ENCODE measurements at regions not wholly inside any gene's neighbourhood (a gene's known extent, or its start where the extent isn't known, plus 50 kb on each side); places are given as distances from the start of the nearest gene placed in this dataset.

- ChIA-PET POLR2A (ENCODE audit: partially characterized antibody) (no interaction called here), CTCF (ENCODE audit: partially characterized antibody) (interaction anchor here (0.7 to 1.8 kb wide), 3 partner anchors 12 to 577 kb away, joined by 3 to 4 read pairs (median 3); no protein-coding TSS in a partner anchor)
- H3K27me3 ChIP-seq (ENCODE audit: insufficient read depth, low read length) = no peaks in the 10 kb centered on the region
- H3K27ac Mint-ChIP-seq = peak overlapping the region in 1 of 7 donors; percentile 31
- H3K9me3 Mint-ChIP-seq = peaks cover 0 to 3% (median 0%) of the 10 kb centered on the region in 8 donors
- no peaks in the 10 kb centered on the region for H3K4me1 ChIP-seq (ENCODE audit: insufficient read depth, low read length)
- H3K4me3 ChIP-seq (ENCODE audit: low read length in 2 of 2) = no peak overlapping the region
- H3K36me3 ChIP-seq (ENCODE audit: insufficient read depth, low read length) = peaks cover 19% of the 10 kb centered on the region
- no peak overlapping the region for H3K27ac ChIP-seq (ENCODE audit: low read depth, low read length)
- peaks cover 48 to 49% of the 10 kb centered on the region in 2 donors for H3K36me3 Mint-ChIP-seq
- H3K27me3 Mint-ChIP-seq = no peaks in the 10 kb centered on the region
- H3K4me1 Mint-ChIP-seq = peaks cover 0 to 2% (median 0%) of the 10 kb centered on the region in 4 donors
- no peak for DNase-seq
- H3K4me3 Mint-ChIP-seq = no peak overlapping the region
- H3K9me3 ChIP-seq (ENCODE audit: control insufficient read depth in 1 of 2, low read length in 2 of 2) = no peaks in the 10 kb centered on the region
- intact Hi-C loops (cut with micrococcal nuclease) = no loop called here
Measured at GRCh38 chr14:71720978-71721624, 211.1 kb upstream of the RGS6 start.

GRCh38 chr14:71721791-71722190 lies 210.4 kb upstream of the RGS6 start:
- no peaks in the 10 kb centered on the region for H3K27me3 ChIP-seq (ENCODE audit: insufficient read depth, low read length)
- intact Hi-C loops (cut with micrococcal nuclease) = no loop called here
- H3K9me3 ChIP-seq (ENCODE audit: control insufficient read depth in 1 of 2, low read length in 2 of 2) = no peaks in the 10 kb centered on the region
- peaks cover 19% of the 10 kb centered on the region for H3K36me3 ChIP-seq (ENCODE audit: insufficient read depth, low read length)
- Mint-ChIP-seq H3K4me3 (no peak overlapping the region), H3K4me1 (peaks cover 0 to 2% (median 0%) of the 10 kb centered on the region in 4 donors), H3K27me3 (no peaks in the 10 kb centered on the region), H3K27ac (peak overlapping the region in 1 of 7 donors; percentile 19), H3K36me3 (peaks cover 48 to 50% of the 10 kb centered on the region in 2 donors), H3K9me3 (peaks cover 0 to 1% (median 0%) of the 10 kb centered on the region in 8 donors)
- CTCF ChIA-PET (ENCODE audit: partially characterized antibody) = interaction anchor here (0.7 to 1.5 kb wide), 2 partner anchors 13 to 14 kb away, joined by 3 read pairs; no protein-coding TSS in a partner anchor
- H3K4me3 ChIP-seq (ENCODE audit: low read length in 2 of 2) = no peak overlapping the region
- no peak for DNase-seq
- H3K27ac ChIP-seq (ENCODE audit: low read depth, low read length) = no peak overlapping the region
- no peaks in the 10 kb centered on the region for H3K4me1 ChIP-seq (ENCODE audit: insufficient read depth, low read length)
- POLR2A ChIA-PET (ENCODE audit: partially characterized antibody) = no interaction called here

GRCh38 chr14:71722885-71723284 lies 209.3 kb upstream of the RGS6 start:
- no peaks in the 10 kb centered on the region for H3K9me3 ChIP-seq (ENCODE audit: control insufficient read depth in 1 of 2, low read length in 2 of 2)
- ChIA-PET POLR2A (ENCODE audit: partially characterized antibody) (no interaction called here), CTCF (ENCODE audit: partially characterized antibody) (interaction anchor here (0.6 kb wide), 1 partner anchor 550 kb away, joined by 3 read pairs; no protein-coding TSS in a partner anchor)
- no peak overlapping the region for H3K4me3 ChIP-seq (ENCODE audit: low read length in 2 of 2)
- Mint-ChIP-seq H3K4me1 (peaks cover 0 to 2% (median 0%) of the 10 kb centered on the region in 4 donors), H3K27me3 (no peaks in the 10 kb centered on the region), H3K9me3 (peaks cover 0 to 1% (median 0%) of the 10 kb centered on the region in 8 donors), H3K4me3 (no peak overlapping the region), H3K27ac (no peak overlapping the region), H3K36me3 (peaks cover 48 to 51% of the 10 kb centered on the region in 2 donors)
- H3K27ac ChIP-seq (ENCODE audit: low read depth, low read length) = no peak overlapping the region
- H3K27me3 ChIP-seq (ENCODE audit: insufficient read depth, low read length) = no peaks in the 10 kb centered on the region
- H3K36me3 ChIP-seq (ENCODE audit: insufficient read depth, low read length) = peaks cover 19% of the 10 kb centered on the region
- intact Hi-C loops (cut with micrococcal nuclease) = no loop called here
- no peak for DNase-seq
- no peaks in the 10 kb centered on the region for H3K4me1 ChIP-seq (ENCODE audit: insufficient read depth, low read length)

- Histone ChIP-seq H3K27me3 (ENCODE audit: insufficient read depth, low read length) (no peaks in the 10 kb centered on the region), H3K9me3 (ENCODE audit: control insufficient read depth in 1 of 2, low read length in 2 of 2) (no peaks in the 10 kb centered on the region), H3K36me3 (ENCODE audit: insufficient read depth, low read length) (peaks cover 31% of the 10 kb centered on the region), H3K27ac (ENCODE audit: low read depth, low read length) (no peak overlapping the region), H3K4me1 (ENCODE audit: insufficient read depth, low read length) (no peaks in the 10 kb centered on the region), H3K4me3 (ENCODE audit: low read length in 2 of 2) (no peak overlapping the region)
- H3K27ac Mint-ChIP-seq = peak overlapping the region in 2 of 7 donors; percentile 4 to 39
- peaks cover 61 to 68% of the 10 kb centered on the region in 2 donors for H3K36me3 Mint-ChIP-seq
- H3K4me3 Mint-ChIP-seq = no peak overlapping the region
- H3K4me1 Mint-ChIP-seq = no peaks in the 10 kb centered on the region
- H3K9me3 Mint-ChIP-seq = peaks cover 0 to 1% (median 0%) of the 10 kb centered on the region in 8 donors
- POLR2A ChIA-PET (ENCODE audit: partially characterized antibody) = no interaction called here
- DNase-seq = no peak
- intact Hi-C loops (cut with micrococcal nuclease) = no loop called here
- CTCF ChIA-PET (ENCODE audit: partially characterized antibody) = no interaction called here
- no peaks in the 10 kb centered on the region for H3K27me3 Mint-ChIP-seq
Measured at GRCh38 chr14:71725922-71726579, 206.2 kb upstream of the RGS6 start.

GRCh38 chr14:71726580-71727021 lies 205.6 kb upstream of the RGS6 start:
- H3K4me1 Mint-ChIP-seq = no peaks in the 10 kb centered on the region
- Histone ChIP-seq H3K4me3 (ENCODE audit: low read length in 2 of 2) (no peak overlapping the region), H3K9me3 (ENCODE audit: control insufficient read depth in 1 of 2, low read length in 2 of 2) (no peaks in the 10 kb centered on the region), H3K36me3 (ENCODE audit: insufficient read depth, low read length) (peaks cover 31% of the 10 kb centered on the region), H3K27ac (ENCODE audit: low read depth, low read length) (no peak overlapping the region), H3K4me1 (ENCODE audit: insufficient read depth, low read length) (no peaks in the 10 kb centered on the region), H3K27me3 (ENCODE audit: insufficient read depth, low read length) (no peaks in the 10 kb centered on the region)
- peaks cover 66 to 73% of the 10 kb centered on the region in 2 donors for H3K36me3 Mint-ChIP-seq
- DNase-seq = no peak
- H3K4me3 Mint-ChIP-seq = no peak overlapping the region
- ChIA-PET CTCF (ENCODE audit: partially characterized antibody) (no interaction called here), POLR2A (ENCODE audit: partially characterized antibody) (no interaction called here)
- peaks cover 0 to 1% (median 0%) of the 10 kb centered on the region in 8 donors for H3K9me3 Mint-ChIP-seq
- intact Hi-C loops (cut with micrococcal nuclease) = no loop called here
- H3K27me3 Mint-ChIP-seq = no peaks in the 10 kb centered on the region
- H3K27ac Mint-ChIP-seq = no peak overlapping the region

GRCh38 chr14:71728386-71728785 lies 203.8 kb upstream of the RGS6 start:
- Mint-ChIP-seq H3K27ac (peak overlapping the region in 1 of 7 donors; percentile 73), H3K27me3 (no peaks in the 10 kb centered on the region), H3K4me3 (no peak overlapping the region), H3K9me3 (peaks cover 0 to 1% (median 0%) of the 10 kb centered on the region in 8 donors), H3K4me1 (no peaks in the 10 kb centered on the region), H3K36me3 (peaks cover 66 to 79% of the 10 kb centered on the region in 2 donors)
- no peak for DNase-seq
- CTCF ChIA-PET (ENCODE audit: partially characterized antibody) = no interaction called here
- H3K27me3 ChIP-seq (ENCODE audit: insufficient read depth, low read length) = no peaks in the 10 kb centered on the region
- no peaks in the 10 kb centered on the region for H3K4me1 ChIP-seq (ENCODE audit: insufficient read depth, low read length)
- no peak overlapping the region for H3K4me3 ChIP-seq (ENCODE audit: low read length in 2 of 2)
- POLR2A ChIA-PET (ENCODE audit: partially characterized antibody) = no interaction called here
- intact Hi-C loops (cut with micrococcal nuclease) = no loop called here
- no peaks in the 10 kb centered on the region for H3K9me3 ChIP-seq (ENCODE audit: control insufficient read depth in 1 of 2, low read length in 2 of 2)
- peaks cover 31% of the 10 kb centered on the region for H3K36me3 ChIP-seq (ENCODE audit: insufficient read depth, low read length)
- no peak overlapping the region for H3K27ac ChIP-seq (ENCODE audit: low read depth, low read length)

GRCh38 chr14:71729596-71729995 lies 202.6 kb upstream of the RGS6 start:
- ChIA-PET POLR2A (ENCODE audit: partially characterized antibody) (no interaction called here), CTCF (ENCODE audit: partially characterized antibody) (no interaction called here)
- Histone ChIP-seq H3K9me3 (ENCODE audit: control insufficient read depth in 1 of 2, low read length in 2 of 2) (no peaks in the 10 kb centered on the region), H3K4me1 (ENCODE audit: insufficient read depth, low read length) (no peaks in the 10 kb centered on the region), H3K36me3 (ENCODE audit: insufficient read depth, low read length) (peaks cover 28% of the 10 kb centered on the region), H3K4me3 (ENCODE audit: low read length in 2 of 2) (no peak overlapping the region), H3K27me3 (ENCODE audit: insufficient read depth, low read length) (no peaks in the 10 kb centered on the region), H3K27ac (ENCODE audit: low read depth, low read length) (no peak overlapping the region)
- intact Hi-C loops (cut with micrococcal nuclease) = no loop called here
- Mint-ChIP-seq H3K27ac (no peak overlapping the region), H3K4me3 (no peak overlapping the region), H3K9me3 (no peaks in the 10 kb centered on the region), H3K4me1 (no peaks in the 10 kb centered on the region), H3K36me3 (peaks cover 67 to 81% of the 10 kb centered on the region in 2 donors), H3K27me3 (no peaks in the 10 kb centered on the region)
- DNase-seq = no peak

Measured in CD4-positive, alpha-beta memory T cell (primary cell).